GM18861 (cell line): ENCODE measurements at regions not wholly inside any gene's neighbourhood (a gene's known extent, or its start where the extent isn't known, plus 50 kb on each side); places are given as distances from the start of the nearest gene placed in this dataset.
"Not testable (repeated sequence)": the region's sequence is repeated elsewhere in the genome, so short reads cannot be mapped to it uniquely, and the experiment has no call there.

Experiments
- ATAC-seq: cut with Tn5 transposase; IDR thresholded peaks from one replicate; pipeline ENCODE4 v1.9.1; 2021; ENCODE audit not compliant: unreplicated experiment

DNA sequence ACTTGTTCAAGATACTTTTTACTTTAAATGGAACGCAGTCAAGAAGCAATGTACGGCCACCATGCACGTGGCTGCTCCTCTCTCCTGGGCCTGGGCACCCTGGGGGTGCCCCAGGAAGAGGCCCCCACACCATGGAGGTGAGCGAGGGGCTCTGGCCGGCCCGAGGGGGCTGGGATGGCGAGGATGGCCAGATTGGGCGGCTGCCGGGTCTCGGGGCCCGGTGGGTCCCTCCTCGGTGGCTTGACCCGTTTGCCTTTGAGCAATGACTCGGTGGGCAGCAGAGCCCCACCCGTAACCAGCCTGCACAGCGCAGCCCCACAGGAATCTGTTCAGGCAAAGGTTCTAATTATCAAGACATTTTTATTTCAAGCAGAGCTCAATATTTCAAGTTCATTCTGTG is 167.4 kb downstream of the BRD1 start:
- ATAC-seq: no peak

DNA sequence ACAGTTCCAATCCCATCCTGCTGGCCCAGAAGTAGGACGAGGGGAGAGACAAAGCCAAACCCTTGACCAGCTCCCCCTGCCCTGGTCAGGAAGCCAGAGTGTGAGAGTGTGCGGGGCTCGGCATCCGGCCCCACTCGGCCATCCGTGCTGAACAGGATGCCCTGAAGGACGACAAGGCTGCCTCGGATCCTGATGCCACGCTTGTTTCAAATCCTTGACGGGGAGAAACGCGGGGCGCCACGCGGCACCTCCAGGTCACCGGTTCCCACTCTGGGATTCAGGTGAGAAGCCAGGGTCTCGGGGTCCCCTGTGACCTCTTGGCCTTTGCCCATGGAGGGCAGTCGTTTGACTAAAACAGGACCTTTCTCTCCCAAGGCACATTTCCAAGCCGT is 167.8 kb downstream of the BRD1 start:
- ATAC-seq: no peak

DNA sequence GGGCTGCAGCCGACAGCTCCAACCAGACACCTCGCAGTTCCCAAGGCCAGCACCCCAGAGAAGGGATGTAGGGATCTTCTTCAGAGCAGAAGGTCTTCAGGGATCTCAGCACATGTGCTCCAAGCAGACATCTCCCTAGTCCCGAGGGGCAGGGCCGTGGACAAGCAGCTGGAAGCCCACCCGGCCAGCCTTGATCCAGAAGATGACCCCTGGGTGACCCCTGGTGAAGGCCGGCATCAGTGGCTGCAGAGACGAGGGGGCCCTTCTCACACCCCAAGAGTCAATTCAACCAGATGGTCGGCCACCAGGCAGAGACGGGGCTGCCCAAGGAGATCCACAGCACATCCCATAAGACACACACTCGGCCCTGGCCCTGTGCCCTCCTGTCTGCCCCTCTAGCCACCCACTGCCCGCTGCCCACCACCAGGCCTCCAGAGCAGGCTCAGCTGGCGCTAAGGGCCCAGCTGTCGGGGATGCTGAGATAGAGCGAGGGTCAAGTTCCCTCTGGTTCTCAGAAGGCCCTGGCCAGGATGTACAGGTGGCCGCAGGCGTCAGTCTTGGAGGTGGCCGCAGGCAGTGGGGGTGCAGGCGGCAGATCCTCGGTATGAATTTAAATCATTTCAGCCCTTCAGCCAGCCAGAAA is 168.3 kb downstream of the BRD1 start:
- no peak for ATAC-seq

DNA sequence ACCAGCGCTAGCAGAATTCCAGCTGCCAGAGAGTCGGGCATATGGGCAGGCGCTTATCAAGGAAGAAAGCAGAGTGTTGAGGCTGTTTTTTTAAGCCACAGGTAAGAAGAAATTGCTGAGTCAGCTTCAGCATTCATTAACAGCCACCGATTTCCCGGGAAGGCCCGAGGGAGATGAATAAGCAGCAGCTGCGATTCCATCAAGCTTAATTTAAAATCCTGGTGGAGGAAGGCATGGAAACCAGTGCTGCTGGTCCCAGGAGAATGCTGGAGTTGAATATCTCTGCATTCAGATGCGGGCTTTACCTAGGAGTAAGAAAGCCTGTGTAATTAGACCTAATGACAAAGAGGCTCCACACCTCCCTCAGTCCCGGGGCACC is 168.8 kb downstream of the BRD1 start:
- ATAC-seq: no peak

DNA sequence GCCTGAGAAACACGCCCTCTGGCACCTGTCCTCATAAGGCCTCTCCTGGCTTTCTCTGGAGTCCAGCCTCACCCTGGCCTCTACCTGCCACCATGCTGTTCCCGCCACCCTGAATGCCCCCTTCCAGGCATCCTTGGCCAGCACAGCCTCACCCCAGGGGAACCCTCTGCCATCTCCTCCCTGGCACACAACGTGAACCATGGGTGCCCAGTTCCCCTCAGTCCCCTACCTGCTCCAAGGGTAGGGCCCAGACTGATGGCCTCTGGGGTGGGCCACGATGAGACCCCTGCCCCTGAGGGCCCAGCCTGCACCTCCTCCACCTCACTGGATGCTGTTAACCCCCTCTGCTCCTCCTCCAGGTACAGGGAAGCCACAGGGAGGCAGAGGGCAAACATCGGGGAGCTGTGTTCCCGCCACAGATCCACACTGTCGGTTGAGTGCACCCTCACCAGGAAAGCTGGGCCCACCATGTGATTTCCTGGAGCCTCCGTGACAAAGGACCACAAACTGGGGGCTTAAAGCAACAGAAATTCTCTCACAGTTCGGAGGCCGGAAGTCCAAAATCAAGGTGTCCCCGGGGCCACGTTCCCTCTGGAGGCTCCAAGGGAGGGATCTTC is 169.6 kb downstream of the BRD1 start:
- ATAC-seq: no peak

DNA sequence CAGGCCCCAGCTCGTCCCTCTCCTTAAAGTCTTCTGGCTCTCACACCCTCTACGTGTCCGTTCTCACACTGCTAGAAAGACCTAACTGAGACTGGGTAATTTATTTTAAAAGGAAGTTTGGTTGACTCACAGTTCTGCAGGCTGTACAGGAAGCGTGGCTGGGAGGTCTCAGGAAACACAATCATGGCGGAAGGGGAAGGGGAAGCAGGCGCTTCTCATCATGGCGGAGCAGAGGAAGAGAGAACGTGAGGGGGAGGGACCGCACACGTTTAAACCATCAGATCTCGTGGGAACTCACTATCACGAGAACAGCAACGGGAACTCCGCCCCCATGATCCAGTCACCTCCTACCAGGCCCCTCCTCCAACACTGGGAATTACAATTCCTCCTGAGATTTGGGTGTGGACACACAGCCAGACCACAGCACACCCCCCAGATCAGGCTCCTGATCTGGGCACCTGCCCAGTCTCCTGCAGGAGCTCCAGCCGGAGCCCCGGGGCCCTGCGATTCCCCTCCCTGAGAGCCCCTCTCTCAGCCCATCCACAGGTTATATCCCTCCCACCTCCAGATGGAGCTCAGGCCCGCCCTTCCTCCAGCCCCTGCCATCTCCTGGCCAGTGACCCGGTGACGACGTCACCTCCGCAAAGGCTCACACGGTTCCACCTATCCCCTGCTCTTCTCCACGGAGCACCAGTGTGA is 170.2 kb downstream of the BRD1 start:
- ATAC-seq: no peak

DNA sequence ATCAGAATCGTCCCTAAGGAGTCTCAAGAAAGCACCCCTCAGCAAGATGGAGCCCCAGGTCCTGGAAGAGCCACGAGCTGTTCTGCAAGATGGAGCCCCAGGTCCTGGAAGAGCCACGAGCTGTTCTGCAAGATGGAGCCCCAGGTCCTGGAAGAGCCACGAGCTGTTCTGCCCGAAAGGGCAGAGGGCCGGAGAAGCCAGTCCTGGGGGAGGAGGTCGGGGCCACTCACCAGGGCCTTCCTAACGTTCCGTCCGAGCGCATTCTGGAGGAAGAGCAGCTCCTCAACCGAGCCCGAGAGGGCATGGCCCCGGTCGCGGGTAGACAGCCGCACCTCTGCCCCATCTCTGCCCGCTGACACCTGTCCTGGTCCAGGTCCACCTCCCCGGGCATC is 170.8 kb downstream of the BRD1 start:
- not testable (repeated sequence) for ATAC-seq

DNA sequence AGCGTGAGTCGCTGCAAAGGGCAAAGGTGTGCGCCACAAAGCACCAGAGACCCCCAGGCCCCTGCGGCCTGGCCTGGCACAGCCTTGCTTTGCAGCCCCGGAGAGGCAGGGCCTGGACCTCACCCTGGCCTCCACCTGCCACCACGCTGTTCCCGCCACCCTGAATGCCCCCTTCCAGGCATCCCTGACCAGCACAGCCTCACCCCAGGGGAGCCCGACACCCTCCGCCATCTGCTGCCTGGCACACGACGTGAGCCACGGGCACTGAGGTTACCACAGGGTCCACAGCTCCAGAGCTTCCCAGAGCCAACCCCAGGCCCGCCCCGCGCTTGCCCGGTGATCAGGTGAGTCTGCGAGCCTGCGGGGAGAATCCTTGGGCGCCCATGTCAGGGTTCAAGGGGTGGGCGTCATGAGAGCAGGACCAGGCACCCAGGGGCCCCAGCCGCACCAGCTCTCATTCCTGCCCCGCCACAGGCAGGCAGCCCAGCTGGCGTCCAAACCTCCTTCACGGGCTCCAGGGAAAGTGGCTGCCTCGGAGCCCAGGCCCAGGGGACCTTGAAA is 171.3 kb downstream of the BRD1 start:
- no peak for ATAC-seq

DNA sequence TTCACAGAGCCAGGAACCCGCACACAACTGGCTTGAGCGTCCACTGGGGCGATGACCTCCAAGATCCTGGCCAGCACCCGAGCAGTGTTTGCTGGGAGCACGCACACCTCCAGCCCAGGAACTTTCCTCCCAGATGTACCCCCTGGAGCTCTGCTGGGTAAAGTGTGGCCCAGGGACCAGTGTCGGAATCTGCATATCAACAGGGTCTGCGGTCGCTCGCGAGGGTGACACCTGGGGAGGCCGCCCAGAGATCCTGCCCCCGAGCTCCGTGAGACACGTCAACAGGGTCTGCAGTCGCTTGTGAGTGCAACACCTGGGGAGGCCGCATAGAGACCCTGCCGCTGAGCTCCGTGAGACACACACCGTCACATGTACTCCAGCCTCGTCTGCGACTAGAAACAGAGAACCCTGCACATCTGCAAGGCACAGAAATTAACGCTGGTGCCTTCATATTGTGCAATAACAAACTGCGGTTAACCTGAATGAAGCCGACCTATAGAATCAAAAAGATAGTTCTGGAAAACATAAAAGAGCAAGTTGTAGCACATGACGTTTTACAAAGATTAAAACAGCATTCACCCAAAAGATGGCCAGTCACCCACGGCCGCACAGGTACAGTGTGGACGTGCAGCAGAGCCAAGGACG is 172.4 kb downstream of the BRD1 start:
- ATAC-seq: no peak

DNA sequence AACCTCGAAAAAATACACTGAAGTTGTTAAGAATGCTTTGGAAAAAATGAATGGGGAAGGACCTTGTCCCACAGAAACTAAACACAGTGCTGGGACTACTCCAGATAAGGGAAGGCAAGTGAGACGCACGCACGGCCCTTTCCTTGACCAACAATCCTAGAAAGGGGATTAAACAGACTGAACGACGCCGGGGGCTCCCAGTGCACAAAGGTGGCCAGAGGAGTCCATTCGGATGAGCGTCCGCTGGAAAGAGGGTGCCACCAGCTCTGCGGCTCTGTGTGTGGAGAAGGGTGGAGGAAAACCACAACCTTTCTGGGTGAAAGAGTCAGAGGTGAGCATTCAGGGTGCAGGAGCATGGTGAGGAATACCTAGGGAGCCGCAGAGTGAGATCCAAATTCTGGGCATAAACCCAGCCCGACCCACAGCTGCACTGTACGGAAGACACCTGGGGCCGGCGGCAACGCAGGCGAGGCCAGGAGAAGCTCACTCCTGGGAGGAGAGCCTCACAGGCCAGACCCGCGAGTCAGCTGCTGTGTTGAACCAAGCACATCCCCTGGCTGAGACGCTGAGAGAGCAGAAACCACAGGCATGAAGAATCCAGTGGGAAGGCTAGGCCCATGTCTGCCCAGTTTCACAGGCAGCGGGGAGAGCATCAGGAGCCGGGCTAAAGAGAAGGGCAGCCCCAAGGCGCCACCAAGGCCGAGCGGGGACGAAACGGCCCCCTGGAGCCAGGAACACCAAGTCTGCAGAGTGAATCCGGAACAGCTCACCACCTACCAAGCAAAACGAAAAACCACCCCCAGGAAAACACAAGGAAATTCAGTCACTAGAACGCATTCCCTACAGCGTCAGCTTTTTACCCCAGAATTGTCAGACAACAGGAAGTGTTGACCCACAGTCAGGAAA is 177.1 kb downstream of the BRD1 start:
- no peak for ATAC-seq

DNA sequence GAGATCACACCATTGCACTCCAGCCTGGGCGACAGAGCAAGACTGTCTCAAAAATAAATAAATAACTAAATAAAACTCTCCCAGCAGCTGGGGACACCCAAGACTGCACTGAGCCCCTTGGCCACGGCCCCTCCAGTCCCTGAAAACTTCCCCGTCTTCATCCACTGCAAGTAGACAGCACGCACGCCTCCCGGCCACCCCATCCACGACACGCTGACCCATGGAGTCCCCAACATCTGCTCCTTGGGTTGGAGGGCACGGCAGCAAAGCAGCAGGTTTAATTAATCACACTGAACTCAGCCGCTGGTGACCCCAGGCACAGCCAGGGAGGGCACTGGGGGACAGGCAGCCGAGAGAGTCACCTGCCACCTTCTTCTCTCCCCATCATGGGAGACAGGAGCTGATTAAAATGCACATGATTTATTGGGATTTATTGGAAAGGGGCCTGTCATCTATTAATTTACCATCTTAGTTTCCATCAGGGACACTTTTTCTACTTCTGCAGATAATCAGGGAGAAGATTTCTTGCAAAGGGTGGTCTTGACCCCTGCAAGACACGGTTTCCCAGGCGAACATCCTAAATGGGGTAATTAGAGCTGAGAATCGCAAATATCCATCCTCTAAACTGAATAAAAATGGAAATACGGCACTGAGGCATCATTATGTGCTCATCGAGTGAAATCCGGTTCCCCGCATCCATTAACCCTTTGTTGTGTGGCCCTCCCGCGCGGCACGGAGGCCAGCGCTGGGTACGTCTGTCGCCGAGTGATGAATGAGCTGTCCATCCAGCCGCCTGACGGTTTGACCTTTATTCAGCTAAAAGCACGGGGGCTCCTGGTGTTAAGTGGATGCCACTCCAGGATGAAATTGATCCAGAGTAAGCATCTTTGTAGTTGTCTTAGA is 178.3 kb downstream of the BRD1 start:
- ATAC-seq: no peak

DNA sequence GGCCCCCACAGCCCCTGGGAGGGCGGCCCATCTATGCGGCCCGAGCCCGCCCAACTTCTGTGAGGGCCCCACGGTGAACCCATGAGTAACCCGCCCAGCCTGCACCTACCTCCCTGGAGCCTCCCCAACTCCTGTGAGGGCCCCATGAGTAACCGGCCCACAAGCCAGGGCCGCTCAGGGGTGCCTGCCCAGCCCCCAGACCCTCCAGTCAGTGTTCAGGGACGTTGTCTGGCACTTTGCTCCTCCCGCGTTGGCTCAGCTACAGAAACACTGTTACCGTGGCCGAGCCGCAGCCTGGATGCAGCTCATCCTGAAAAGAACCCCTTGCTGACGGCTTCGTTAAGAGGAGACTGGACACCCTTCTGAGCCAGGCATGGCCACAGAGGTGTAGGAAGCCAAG is 179.6 kb downstream of the BRD1 start:
- ATAC-seq: no peak

DNA sequence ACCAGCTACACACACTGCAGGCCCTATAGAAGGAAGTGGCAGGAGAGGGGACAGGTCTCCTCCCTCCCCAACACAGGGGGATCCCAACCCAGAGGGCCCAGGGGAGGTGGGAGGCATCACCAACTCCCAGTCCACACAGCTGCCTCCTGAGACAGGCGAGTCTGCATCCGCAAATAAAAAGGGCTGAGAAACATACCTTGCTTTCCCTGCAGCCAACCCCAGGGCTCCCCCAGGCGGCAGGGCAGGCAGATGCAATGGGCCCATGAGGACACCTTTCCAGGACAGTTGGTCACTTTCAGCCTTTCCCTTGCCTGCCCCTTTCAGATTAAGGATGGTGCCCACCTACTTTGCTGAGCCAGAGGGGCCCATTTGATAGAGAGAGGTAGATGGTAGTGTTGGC is 180.0 kb downstream of the BRD1 start:
- no peak for ATAC-seq

DNA sequence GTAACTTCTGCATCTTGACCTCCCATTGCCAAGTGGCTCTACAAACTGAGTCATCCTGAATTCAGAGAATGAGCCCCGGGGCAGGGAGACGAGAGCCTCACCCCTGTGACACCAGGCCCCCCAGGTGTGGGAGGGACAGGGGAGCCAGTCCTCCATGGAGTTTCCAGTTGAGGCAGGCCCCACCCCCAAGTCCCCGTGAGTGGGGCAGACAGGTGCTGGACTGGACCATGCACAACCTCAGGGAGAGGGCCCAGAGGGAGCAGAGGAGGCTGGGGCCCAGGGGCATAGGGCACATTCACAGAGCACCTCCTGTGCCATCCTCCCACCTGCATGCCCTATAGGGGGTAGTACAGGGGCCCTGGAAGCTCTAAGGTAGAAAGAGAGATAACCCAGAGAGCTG is 180.8 kb downstream of the BRD1 start:
- ATAC-seq: no peak

DNA sequence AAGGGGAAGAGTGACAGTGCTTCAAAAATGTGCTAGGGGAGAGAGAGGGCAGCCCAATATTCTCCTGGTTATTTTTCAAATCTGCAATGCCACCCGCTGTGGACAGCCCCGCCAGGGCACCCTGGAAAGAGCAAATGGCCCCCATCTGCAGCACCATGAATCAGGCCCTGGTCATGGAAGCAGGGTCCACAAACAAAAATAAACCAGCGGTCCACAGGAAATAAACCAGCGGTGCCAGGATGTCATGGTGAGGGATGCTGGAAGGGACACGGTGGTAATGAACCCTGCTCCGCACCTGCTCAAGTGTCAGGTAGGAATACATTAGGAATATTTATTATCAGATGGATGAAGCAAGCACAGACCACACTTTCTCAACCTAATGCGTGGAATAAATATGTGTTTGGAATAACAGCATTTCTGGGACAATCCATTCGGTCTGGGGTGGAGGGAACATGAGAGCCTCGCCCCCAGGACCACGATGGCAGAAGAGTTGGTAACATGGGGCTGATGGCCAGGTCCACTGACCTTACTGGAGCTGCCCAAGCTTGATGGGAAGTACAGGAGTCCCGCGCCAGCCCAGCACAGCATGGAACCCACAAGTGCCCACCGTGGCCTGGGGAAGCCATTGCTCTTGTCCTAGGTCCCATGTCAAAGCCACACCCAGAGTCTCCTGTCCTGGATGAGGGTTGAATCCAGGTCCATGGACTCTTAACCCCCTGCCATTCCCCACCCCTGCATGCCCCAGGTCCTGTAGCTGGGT is 181.7 kb downstream of the BRD1 start:
- ATAC-seq: no peak

DNA sequence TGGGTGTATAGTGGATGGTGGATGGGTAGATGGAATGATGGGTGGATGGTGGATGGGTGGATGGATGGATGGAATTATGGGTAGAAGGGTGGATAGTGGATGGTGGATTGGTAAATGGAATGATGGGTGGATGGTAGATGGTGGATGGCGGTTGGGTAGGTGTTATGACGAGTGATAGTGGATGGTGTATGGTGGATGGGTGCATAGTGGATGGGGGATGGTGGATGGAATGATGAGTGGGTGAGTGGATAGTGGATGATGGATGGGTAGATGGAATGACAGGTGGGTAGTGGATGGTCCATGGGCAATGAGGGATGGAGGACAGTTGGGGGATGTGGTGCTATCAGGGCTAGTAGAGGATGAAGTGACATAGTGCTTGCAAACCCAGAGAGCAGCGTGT is 182.4 kb downstream of the BRD1 start:
- no peak for ATAC-seq

DNA sequence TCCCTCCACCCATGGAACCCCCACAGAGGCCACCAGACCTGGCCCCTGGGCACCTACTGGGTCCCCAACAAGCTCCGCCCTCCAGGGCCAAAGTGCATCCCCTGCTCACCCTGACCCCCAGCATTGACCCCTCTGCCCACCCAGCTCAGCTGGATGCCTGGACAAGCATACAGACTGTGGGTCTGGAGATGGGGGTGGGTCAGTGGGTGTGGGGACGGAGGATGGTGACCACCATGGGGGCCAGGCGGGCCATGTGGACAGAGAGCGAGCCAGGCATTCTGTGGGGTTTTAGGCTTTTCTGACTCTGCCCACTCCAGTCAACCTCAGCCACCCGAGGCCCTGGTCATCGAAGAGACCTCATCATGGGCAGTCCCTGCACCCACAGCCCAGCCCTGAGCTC is 183.7 kb downstream of the BRD1 start:
- ATAC-seq: no peak

DNA sequence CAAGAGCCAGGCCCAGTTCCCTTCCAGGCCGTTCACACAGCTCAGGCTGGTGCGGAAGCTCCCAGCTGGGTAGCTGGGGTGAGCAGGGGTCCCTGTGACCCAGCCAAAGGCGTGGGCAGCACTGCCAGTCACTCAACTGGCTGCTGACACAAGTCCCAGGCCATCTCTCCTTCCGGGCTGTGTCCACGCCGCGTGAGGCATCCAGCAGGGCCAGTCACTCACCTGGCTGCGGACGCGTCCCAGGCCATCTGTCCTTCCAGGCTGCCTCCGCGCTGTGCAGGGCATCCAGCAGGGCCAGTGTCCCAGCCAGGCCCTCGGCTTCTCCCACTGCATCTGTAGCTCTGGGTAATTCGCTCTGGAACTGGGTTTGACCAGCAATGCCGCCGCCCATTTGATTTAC is 184.2 kb downstream of the BRD1 start:
- no peak for ATAC-seq

DNA sequence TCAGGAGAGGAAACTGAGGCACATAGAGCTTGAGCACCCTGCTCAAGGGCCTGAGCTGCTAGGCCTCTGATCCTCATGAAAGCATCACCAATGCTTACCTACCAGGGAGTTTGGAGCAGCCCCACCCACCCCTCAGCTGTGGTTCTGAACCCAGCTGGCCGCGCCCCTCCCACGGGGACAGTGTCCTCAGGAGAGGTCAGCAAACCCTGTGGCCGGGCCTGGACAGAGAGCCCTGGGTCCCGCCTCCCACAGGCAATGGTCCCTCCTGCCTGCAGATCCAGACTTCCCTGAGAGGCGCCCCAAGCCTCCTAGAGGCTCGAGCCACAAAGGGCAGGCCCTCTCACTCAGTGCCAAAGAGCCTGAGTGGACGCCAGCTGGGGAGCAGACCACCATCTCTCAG is 184.9 kb downstream of the BRD1 start:
- ATAC-seq: no peak
